Fibroblast of lung (primary cell): ENCODE measurements at regions not wholly inside any gene's neighbourhood (a gene's known extent, or its start where the extent isn't known, plus 50 kb on each side); places are given as distances from the start of the nearest gene placed in this dataset.

Experiments used
- DNase-seq, 2 donors: peaks; one replicate each; pipeline versions ENCODE4 v3.0.0 to v3.0.0-alpha.2; 2010; ENCODE audit warnings: low read depth in 2 of 2
- H2AFZ ChIP-seq: 2 replicates; pipeline ENCODE4 v1.5.1; 2012; ENCODE audit warnings: low read length, control low read depth, inconsistent platforms
- H3K27ac ChIP-seq: 2 replicates; pipeline ENCODE4 v1.5.1; 2011; ENCODE audit warnings: low read length, control low read depth; ENCODE audit not compliant: insufficient read depth
- H3K27me3 ChIP-seq: 2 replicates; pipeline ENCODE4 v1.5.1; 2011; ENCODE audit warnings: mild to moderate bottlenecking, low read length; ENCODE audit not compliant: control insufficient read depth, insufficient read depth
- H3K36me3 ChIP-seq: 2 replicates; pipeline ENCODE4 v1.5.1; 2011; ENCODE audit warnings: low read length; ENCODE audit not compliant: control insufficient read depth, insufficient read depth
- H3K4me1 ChIP-seq: 2 replicates; pipeline ENCODE4 v1.5.1; 2011; ENCODE audit warnings: low read length; ENCODE audit not compliant: control insufficient read depth, insufficient read depth; ENCODE audit errors: extremely low read depth
- H3K4me2 ChIP-seq: 2 replicates; pipeline ENCODE4 v1.5.1; 2011; ENCODE audit warnings: low read length, control low read depth; ENCODE audit not compliant: insufficient read depth; ENCODE audit errors: extremely low read depth
- H3K4me3 ChIP-seq, 4 experiments: fragments of 200-600 bp in 1 of 4; sonication (generic) in 1 of 4; replicated peaks in 1 of 4; 2 replicates each; pipeline ENCODE4 v1.5.1; 2011 to 2016; ENCODE audit warnings: low read length in 4 of 4, low read depth in 3 of 4, mild to moderate bottlenecking in 3 of 4, control low read depth in 2 of 4, inconsistent platforms in 1 of 4, mixed read lengths in 1 of 4; ENCODE audit not compliant: insufficient read depth in 1 of 4; ENCODE audit errors: control extremely low read depth in 1 of 4
- H3K79me2 ChIP-seq: 2 replicates; pipeline ENCODE4 v1.5.1; 2012; ENCODE audit warnings: mild to moderate bottlenecking, low read length, inconsistent platforms; ENCODE audit not compliant: control insufficient read depth, insufficient read depth
- H3K9ac ChIP-seq: 2 replicates; pipeline ENCODE4 v1.5.1; 2011; ENCODE audit warnings: mild to moderate bottlenecking, low read length, control low read depth; ENCODE audit not compliant: insufficient read depth
- H3K9me3 ChIP-seq: 2 replicates; pipeline ENCODE4 v1.5.1; 2012; ENCODE audit warnings: low read depth, low read length; ENCODE audit not compliant: control insufficient read depth, insufficient read depth
- H4K20me1 ChIP-seq: 2 replicates; pipeline ENCODE4 v1.5.1; 2011; ENCODE audit warnings: low read length; ENCODE audit not compliant: control insufficient read depth, insufficient read depth; ENCODE audit errors: extremely low read depth
- CTCF ChIP-seq, 2 donors: IDR thresholded peaks in 1 of 2; conservative IDR thresholded peaks in 1 of 2; 1 replicate in 1 of 2; 2 replicates in 1 of 2; pipeline ENCODE4 v1.5.1; 2011 to 2012; ENCODE audit warnings: low read length in 2 of 2, control low read depth in 1 of 2, inconsistent platforms in 1 of 2, low read depth in 1 of 2, mild to moderate bottlenecking in 1 of 2
- EZH2 ChIP-seq: IDR thresholded peaks from 2 replicates; pipeline ENCODE4 v1.5.1; 2012; ENCODE audit warnings: low read length, control low read depth, mild to moderate bottlenecking; ENCODE audit errors: missing control alignments

- no peaks in the 10 kb centered on the region for H3K27me3 ChIP-seq
- no peak overlapping the region for H3K4me3 ChIP-seq
- no peak overlapping the region for H3K27ac ChIP-seq
- TF ChIP-seq EZH2 (no peak), CTCF (conservative IDR thresholded peaks at IDR 0.05 in 1 of 2, IDR thresholded peaks at IDR 0.05 in 1 of 2; ENCODE audit: low read depth in 1 of 2, low read length in 2 of 2) (no peak)
- H3K4me1 ChIP-seq, result no peaks in the 10 kb centered on the region
- no peaks in the 10 kb centered on the region for H3K9me3 ChIP-seq
- H2AFZ ChIP-seq, result no peak overlapping the region
- DNase-seq, result no peak
- no peak overlapping the region for H3K9ac ChIP-seq
- no peaks in the 10 kb centered on the region for H4K20me1 ChIP-seq
- H3K36me3 ChIP-seq, result no peaks in the 10 kb centered on the region
- no peak overlapping the region for H3K4me2 ChIP-seq
- no peaks in the 10 kb centered on the region for H3K79me2 ChIP-seq
Measured at GRCh38 chr1:232386294-232386693, 243.6 kb downstream of the SIPA1L2 start.

GRCh38 chr1:232385221-232385620, 244.7 kb downstream of the SIPA1L2 start:
- TF ChIP-seq CTCF (conservative IDR thresholded peaks at IDR 0.05 in 1 of 2, IDR thresholded peaks at IDR 0.05 in 1 of 2; ENCODE audit: low read depth in 1 of 2, low read length in 2 of 2) (no peak), EZH2 (no peak)
- Histone ChIP-seq H4K20me1 (no peaks in the 10 kb centered on the region), H2AFZ (no peak overlapping the region), H3K27me3 (no peaks in the 10 kb centered on the region), H3K9ac (no peak overlapping the region), H3K4me1 (no peaks in the 10 kb centered on the region), H3K9me3 (no peaks in the 10 kb centered on the region), H3K79me2 (no peaks in the 10 kb centered on the region), H3K4me3 (no peak overlapping the region), H3K27ac (no peak overlapping the region), H3K36me3 (no peaks in the 10 kb centered on the region), H3K4me2 (no peak overlapping the region)
- peak; percentile 35 to 88 for DNase-seq

- H3K79me2 ChIP-seq, result no peaks in the 10 kb centered on the region
- H3K27ac ChIP-seq, result no peak overlapping the region
- no peaks in the 10 kb centered on the region for H3K36me3 ChIP-seq
- TF ChIP-seq EZH2 (no peak), CTCF (conservative IDR thresholded peaks at IDR 0.05 in 1 of 2, IDR thresholded peaks at IDR 0.05 in 1 of 2; ENCODE audit: low read depth in 1 of 2, low read length in 2 of 2) (no peak)
- DNase-seq, result no peak
- no peaks in the 10 kb centered on the region for H3K4me1 ChIP-seq
- H2AFZ ChIP-seq, result no peak overlapping the region
- H3K9me3 ChIP-seq, result no peaks in the 10 kb centered on the region
- H3K9ac ChIP-seq, result no peak overlapping the region
- H3K4me2 ChIP-seq, result no peak overlapping the region
- H3K27me3 ChIP-seq, result no peaks in the 10 kb centered on the region
- no peaks in the 10 kb centered on the region for H4K20me1 ChIP-seq
- no peak overlapping the region for H3K4me3 ChIP-seq
Measured at GRCh38 chr1:232384171-232384883, 245.6 kb downstream of the SIPA1L2 start.
